GM23338 (cell line): ENCODE measurements at regions not wholly inside any gene's neighbourhood (a gene's known extent, or its start where the extent isn't known, plus 50 kb on each side); places are given as distances from the start of the nearest gene placed in this dataset.

Source experiments
- CTCF ChIP-seq, 2 experiments: fragments of 200-600 bp in 1 of 2; sonication (generic) in 1 of 2; conservative IDR thresholded peaks; 2 replicates each; pipeline versions ENCODE4 v1.5.1 to v1.6.1; 2016 to 2017; ENCODE audit warnings: antibody characterized with exemption in 2 of 2, low read depth in 2 of 2, mild to moderate bottlenecking in 2 of 2, moderate library complexity in 1 of 2
- EZH2 ChIP-seq: fragments of 200-600 bp; sonication (generic); IDR thresholded peaks from one replicate; pipeline ENCODE4 v1.8.0; 2017; ENCODE audit warnings: antibody characterized with exemption, mild to moderate bottlenecking, low read depth; ENCODE audit not compliant: unreplicated experiment
- EZH2phosphoT487 ChIP-seq: fragments of 200-600 bp; sonication (generic); IDR thresholded peaks from one replicate; pipeline ENCODE4 v1.8.1; 2018; ENCODE audit warnings: antibody characterized with exemption; ENCODE audit not compliant: unreplicated experiment

- TF ChIP-seq CTCF (conservative IDR thresholded peaks at IDR 0.05; ENCODE audit: low read depth in 2 of 2) (no peak), EZH2phosphoT487 (no peak), EZH2 (no peak)
These were observed 295.5 kb upstream of the WWC1 start for GRCh38 chr5:167995844-167996425.
